ENCODE measurements at regions not wholly inside any gene's neighbourhood (a gene's known extent, or its start where the extent isn't known, plus 50 kb on each side); places are given as distances from the start of the nearest gene placed in this dataset.

- H3K36me3 ChIP-seq (ENCODE audit: low read depth, low read length) = no peaks in the 10 kb centered on the region
- H3K27me3 ChIP-seq (ENCODE audit: low read length) = no peaks in the 10 kb centered on the region
- peak; percentile 31 for ATAC-seq
- no peaks in the 10 kb centered on the region for H3K9me3 ChIP-seq (ENCODE audit: low read length)
- H3K4me2 ChIP-seq (ENCODE audit: low read length) = peak overlapping the region; percentile 74
- peaks cover 58% of the 10 kb centered on the region for H3K4me1 ChIP-seq (ENCODE audit: insufficient read depth, low read length)
- intact Hi-C loops (cut with micrococcal nuclease) = loop anchor here (1.0 to 5.0 kb wide), 8 partner anchors 11 to 132 kb away; partner anchors contain the start of gene FUT8
- no TSS peak for BruUV-seq (replicated peaks)
- H4K20me1 ChIP-seq (ENCODE audit: low read length) = no peaks in the 10 kb centered on the region
- H3K9ac ChIP-seq (ENCODE audit: low read length) = peak overlapping the region; percentile 71
- no peaks in the 10 kb centered on the region for H3K9me2 ChIP-seq (replicated peaks; ENCODE audit: low read length)
- peak overlapping the region; percentile 72; the same call in 1 of the 2 replicates for H2AFZ ChIP-seq (ENCODE audit: low read length)
- DNase-seq = peak; percentile 80
- POLR2A ChIA-PET (ENCODE audit: unreplicated experiment) = interaction anchor here (0.7 to 1.7 kb wide), 5 partner anchors 18 to 134 kb away, joined by 3 to 29 read pairs (median 5); no protein-coding TSS in a partner anchor
- peaks cover 23% of the 10 kb centered on the region for H3K79me2 ChIP-seq (ENCODE audit: low read length)
- peak overlapping the region; percentile 18; the same call in 1 of the 2 replicates for H3K4me3 ChIP-seq (ENCODE audit: low read length)
- no peak for TF ChIP-seq EZH2phosphoT487 (IDR thresholded peaks at IDR 0.05; ENCODE audit: borderline replicate concordance, low read length)
- TF ChIP-seq EZH2 (IDR thresholded peaks at IDR 0.05; ENCODE audit: low read length, unreplicated experiment) = no peak
- CTCF ChIA-PET = interaction anchor here (0.5 to 1.2 kb wide), 7 partner anchors 16 to 307 kb away, joined by 3 to 11 read pairs (median 3); partner anchors contain the start of gene FUT8
- H3F3A ChIP-seq (ENCODE audit: low read length, unreplicated experiment) = no peaks in the 10 kb centered on the region
- H3K27ac ChIP-seq (ENCODE audit: low read length) = peak overlapping the region; percentile 94
Measured at GRCh38 chr14:65302571-65303189, 109.8 kb upstream of the FUT8 start.

DNA sequence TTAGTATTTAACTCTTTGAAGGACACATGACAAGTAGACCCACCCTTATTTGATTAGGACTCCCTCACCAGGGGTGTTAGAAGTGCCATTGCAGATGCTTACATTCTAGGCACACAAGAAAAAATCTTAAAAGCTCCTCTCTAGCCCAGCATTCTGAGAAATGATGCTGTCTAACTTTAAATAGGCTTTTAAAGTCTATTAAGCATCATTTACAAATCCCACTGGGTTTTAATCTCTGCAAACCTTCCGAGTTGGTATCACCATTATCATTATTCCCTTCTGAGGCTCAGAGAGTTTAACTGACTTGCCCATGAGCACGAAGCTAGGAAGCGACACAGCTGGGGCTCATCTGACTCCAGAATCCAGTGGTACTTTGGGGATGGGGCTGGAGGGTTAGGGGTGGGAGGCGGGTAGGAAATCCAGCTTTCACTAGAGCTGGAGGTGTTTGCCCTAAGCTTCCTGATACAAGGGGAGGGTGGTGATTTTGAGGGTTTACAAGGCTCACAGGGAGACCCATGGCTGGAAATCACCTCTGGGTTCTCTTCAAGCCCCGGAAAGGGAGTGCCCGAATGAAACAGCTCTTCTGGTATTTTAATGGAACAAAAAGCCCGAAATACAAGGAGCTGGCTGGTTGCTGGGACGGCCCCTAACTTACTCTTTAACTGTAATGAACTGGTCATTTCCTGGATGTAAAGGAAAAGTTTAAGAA is 109.2 kb upstream of the FUT8 start:
- H3K9ac ChIP-seq (ENCODE audit: low read length) = peak overlapping the region; percentile 71
- H3K9me2 ChIP-seq (replicated peaks; ENCODE audit: low read length) = no peaks in the 10 kb centered on the region
- no peaks in the 10 kb centered on the region for H3F3A ChIP-seq (ENCODE audit: low read length, unreplicated experiment)
- no peaks in the 10 kb centered on the region for H3K36me3 ChIP-seq (ENCODE audit: low read depth, low read length)
- H3K79me2 ChIP-seq (ENCODE audit: low read length) = peaks cover 23% of the 10 kb centered on the region
- CTCF ChIA-PET = interaction anchor here (0.6 to 1.2 kb wide), 13 partner anchors 17 to 139 kb away, joined by 3 to 11 read pairs (median 3); partner anchors contain the start of gene FUT8
- H3K27ac ChIP-seq (ENCODE audit: low read length) = peak overlapping the region; percentile 94
- BruUV-seq (replicated peaks) = TSS peak; percentile 52
- no peaks in the 10 kb centered on the region for H3K27me3 ChIP-seq (ENCODE audit: low read length)
- H2AFZ ChIP-seq (ENCODE audit: low read length) = peak overlapping the region; percentile 72
- TF ChIP-seq CTCF (conservative IDR thresholded peaks at IDR 0.05; ENCODE audit: low read depth, low read length) = no peak
- no peak for TF ChIP-seq EZH2 (IDR thresholded peaks at IDR 0.05; ENCODE audit: low read length, unreplicated experiment)
- no peak for TF ChIP-seq EZH2phosphoT487 (IDR thresholded peaks at IDR 0.05; ENCODE audit: borderline replicate concordance, low read length)
- POLR2A ChIA-PET (ENCODE audit: unreplicated experiment) = interaction anchor here (0.5 to 1.7 kb wide), 12 partner anchors 11 to 916 kb away, joined by 3 to 30 read pairs (median 4); no protein-coding TSS in a partner anchor
- intact Hi-C loops (cut with micrococcal nuclease) = loop anchor here (1.0 to 5.0 kb wide), 8 partner anchors 12 to 133 kb away; partner anchors contain the start of gene FUT8
- peak; percentile 89 for DNase-seq
- peak overlapping the region; percentile 13; the same call in 1 of the 2 replicates for H3K4me3 ChIP-seq (ENCODE audit: low read length)
- H4K20me1 ChIP-seq (ENCODE audit: low read length) = no peaks in the 10 kb centered on the region
- no peaks in the 10 kb centered on the region for H3K9me3 ChIP-seq (ENCODE audit: low read length)
- H3K4me1 ChIP-seq (ENCODE audit: insufficient read depth, low read length) = peaks cover 51% of the 10 kb centered on the region
- ATAC-seq = peak; percentile 71
- H3K4me2 ChIP-seq (ENCODE audit: low read length) = peak overlapping the region; percentile 74

DNA sequence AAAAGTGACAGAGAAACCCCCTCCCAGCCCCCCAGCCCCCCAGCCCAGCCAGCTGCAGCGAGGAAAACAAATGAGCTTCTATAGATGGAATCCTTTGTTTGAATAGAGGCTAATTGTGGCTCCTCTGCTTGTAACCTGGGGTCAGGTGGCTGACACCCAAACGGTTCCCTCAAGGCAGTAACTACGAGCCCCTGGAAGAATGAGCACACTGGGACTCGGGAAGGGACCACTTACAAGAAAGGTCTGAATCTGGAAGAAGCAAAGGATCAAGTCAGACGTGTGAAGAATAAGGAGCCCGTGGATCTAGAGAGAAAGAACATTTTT is 108.7 kb upstream of the FUT8 start:
- H3K4me1 ChIP-seq (ENCODE audit: insufficient read depth, low read length) = peaks cover 51% of the 10 kb centered on the region

More for the DNA sequence above, 108.7 kb upstream of the FUT8 start:
- TF ChIP-seq CTCF (conservative IDR thresholded peaks at IDR 0.05; ENCODE audit: low read depth, low read length) (no peak), EZH2phosphoT487 (IDR thresholded peaks at IDR 0.05; ENCODE audit: borderline replicate concordance, low read length) (no peak), EZH2 (IDR thresholded peaks at IDR 0.05; ENCODE audit: low read length, unreplicated experiment) (no peak)
- Histone ChIP-seq H3F3A (ENCODE audit: low read length, unreplicated experiment) (no peaks in the 10 kb centered on the region), H3K4me3 (ENCODE audit: low read length) (peak overlapping the region; percentile 13; the same call in 1 of the 2 replicates), H2AFZ (ENCODE audit: low read length) (peak overlapping the region; percentile 72), H3K9me3 (ENCODE audit: low read length) (no peaks in the 10 kb centered on the region), H3K9ac (ENCODE audit: low read length) (peak overlapping the region; percentile 71), H3K36me3 (ENCODE audit: low read depth, low read length) (no peaks in the 10 kb centered on the region), H3K9me2 (replicated peaks; ENCODE audit: low read length) (no peaks in the 10 kb centered on the region), H3K27me3 (ENCODE audit: low read length) (no peaks in the 10 kb centered on the region), H3K27ac (ENCODE audit: low read length) (peak overlapping the region; percentile 94), H3K79me2 (ENCODE audit: low read length) (peaks cover 23% of the 10 kb centered on the region), H4K20me1 (ENCODE audit: low read length) (no peaks in the 10 kb centered on the region), H3K4me2 (ENCODE audit: low read length) (peak overlapping the region; percentile 74)
- ChIA-PET POLR2A (ENCODE audit: unreplicated experiment) (interaction anchor here (0.5 to 1.7 kb wide), 11 partner anchors 11 to 916 kb away, joined by 3 to 30 read pairs (median 6); no protein-coding TSS in a partner anchor), CTCF (interaction anchor here (0.6 to 1.2 kb wide), 11 partner anchors 17 to 185 kb away, joined by 3 to 11 read pairs (median 3); partner anchors contain the start of gene FUT8)
- DNase-seq = no peak
- BruUV-seq (replicated peaks) = no TSS peak
- peak; percentile 12 for ATAC-seq
- intact Hi-C loops (cut with micrococcal nuclease) = loop anchor here (1.0 to 5.0 kb wide), 8 partner anchors 13 to 133 kb away; partner anchors contain the start of gene FUT8
